NB4 (cell line): ENCODE measurements at regions not wholly inside any gene's neighbourhood (a gene's known extent, or its start where the extent isn't known, plus 50 kb on each side); places are given as distances from the start of the nearest gene placed in this dataset.

Experiments
- MYC ChIP-seq: IDR thresholded peaks from 2 replicates; pipeline ENCODE4 v1.6.1; 2011; ENCODE audit warnings: low read depth, low read length
- POLR2A ChIP-seq: IDR thresholded peaks from 2 replicates; pipeline ENCODE4 v1.6.1; 2011; ENCODE audit warnings: mild to moderate bottlenecking; ENCODE audit not compliant: insufficient read length; ENCODE audit errors: extremely low read depth
- TF ChIP-seq, protein P1 (sequence below): IDR thresholded peaks from one replicate; pipeline ENCODE4 v1.5.1; 2012; ENCODE audit warnings: low read depth, low read length
- TF ChIP-seq, protein P2 (sequence below): IDR thresholded peaks from 2 replicates; pipeline ENCODE4 v1.6.1; 2011; ENCODE audit warnings: low read depth, low read length

DNA sequence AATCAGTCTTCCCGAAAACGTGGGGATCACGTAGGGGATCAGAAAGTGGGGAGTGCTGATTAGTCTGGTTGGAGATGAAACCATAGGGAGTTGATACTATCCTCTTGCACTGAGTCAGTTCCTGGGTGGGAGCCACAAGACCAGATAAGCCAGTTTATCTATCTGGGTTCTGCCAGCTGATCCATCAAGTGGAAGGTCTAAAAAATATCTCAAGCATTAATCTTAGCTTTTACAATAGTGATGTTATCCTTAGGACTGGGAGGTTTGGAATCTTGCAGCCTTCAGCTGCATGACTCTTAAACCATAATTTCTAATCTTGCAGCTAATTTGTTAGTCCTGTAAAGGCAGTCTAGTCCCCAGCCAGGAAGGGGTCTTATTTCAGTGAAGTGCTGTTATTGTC, 2474.2 kb downstream of the PCDH9 start:
- TF ChIP-seq, protein P1, sequence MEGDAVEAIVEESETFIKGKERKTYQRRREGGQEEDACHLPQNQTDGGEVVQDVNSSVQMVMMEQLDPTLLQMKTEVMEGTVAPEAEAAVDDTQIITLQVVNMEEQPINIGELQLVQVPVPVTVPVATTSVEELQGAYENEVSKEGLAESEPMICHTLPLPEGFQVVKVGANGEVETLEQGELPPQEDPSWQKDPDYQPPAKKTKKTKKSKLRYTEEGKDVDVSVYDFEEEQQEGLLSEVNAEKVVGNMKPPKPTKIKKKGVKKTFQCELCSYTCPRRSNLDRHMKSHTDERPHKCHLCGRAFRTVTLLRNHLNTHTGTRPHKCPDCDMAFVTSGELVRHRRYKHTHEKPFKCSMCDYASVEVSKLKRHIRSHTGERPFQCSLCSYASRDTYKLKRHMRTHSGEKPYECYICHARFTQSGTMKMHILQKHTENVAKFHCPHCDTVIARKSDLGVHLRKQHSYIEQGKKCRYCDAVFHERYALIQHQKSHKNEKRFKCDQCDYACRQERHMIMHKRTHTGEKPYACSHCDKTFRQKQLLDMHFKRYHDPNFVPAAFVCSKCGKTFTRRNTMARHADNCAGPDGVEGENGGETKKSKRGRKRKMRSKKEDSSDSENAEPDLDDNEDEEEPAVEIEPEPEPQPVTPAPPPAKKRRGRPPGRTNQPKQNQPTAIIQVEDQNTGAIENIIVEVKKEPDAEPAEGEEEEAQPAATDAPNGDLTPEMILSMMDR = no peak
- TF ChIP-seq, protein P2, sequence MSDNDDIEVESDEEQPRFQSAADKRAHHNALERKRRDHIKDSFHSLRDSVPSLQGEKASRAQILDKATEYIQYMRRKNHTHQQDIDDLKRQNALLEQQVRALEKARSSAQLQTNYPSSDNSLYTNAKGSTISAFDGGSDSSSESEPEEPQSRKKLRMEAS = no peak
- no peak for TF ChIP-seq POLR2A
- TF ChIP-seq MYC = no peak
